ENCODE measurements at regions not wholly inside any gene's neighbourhood (a gene's known extent, or its start where the extent isn't known, plus 50 kb on each side); places are given as distances from the start of the nearest gene placed in this dataset.

DNA sequence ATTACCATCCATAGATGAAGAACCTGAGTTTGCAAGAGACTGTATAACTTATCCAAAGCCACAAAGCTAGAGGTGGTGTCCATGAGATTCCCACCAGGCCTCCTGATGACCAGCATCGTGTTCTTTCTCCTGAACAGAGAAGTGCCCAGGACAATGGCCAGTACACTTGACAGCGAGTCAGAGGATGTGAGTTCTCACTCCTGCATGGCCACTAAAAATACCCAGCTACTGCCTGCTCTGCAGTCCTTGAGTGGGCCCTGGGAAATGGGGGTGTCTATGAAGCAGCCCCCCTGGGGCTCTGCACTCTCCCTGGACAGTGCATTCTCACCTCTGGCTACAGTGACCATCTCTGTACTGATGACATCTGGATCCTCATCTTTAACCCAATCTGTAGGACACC lies 201.2 kb downstream of the RPLP1 start:
- Histone ChIP-seq H2AFZ (ENCODE audit: low read length) (no peak overlapping the region), H3K9me3 (ENCODE audit: low read length) (no peaks in the 10 kb centered on the region), H3K4me2 (ENCODE audit: low read depth, low read length, poor library complexity, severe bottlenecking) (no peak overlapping the region), H3K9ac (ENCODE audit: low read length) (no peak overlapping the region), H3K27ac (ENCODE audit: low read length) (no peak overlapping the region), H3K4me3 (ENCODE audit: low read length) (no peak overlapping the region), H3K36me3 (ENCODE audit: insufficient read depth, low read length) (no peaks in the 10 kb centered on the region), H3K79me2 (ENCODE audit: low read length) (no peaks in the 10 kb centered on the region), H3K9me2 (replicated peaks; ENCODE audit: insufficient read depth, low read length) (no peaks in the 10 kb centered on the region), H3K27me3 (ENCODE audit: low read length) (no peaks in the 10 kb centered on the region), H4K20me1 (ENCODE audit: insufficient read depth, low read depth, low read length) (no peaks in the 10 kb centered on the region), H3K4me1 (ENCODE audit: low read length) (no peaks in the 10 kb centered on the region)
- no peak for DNase-seq

DNA sequence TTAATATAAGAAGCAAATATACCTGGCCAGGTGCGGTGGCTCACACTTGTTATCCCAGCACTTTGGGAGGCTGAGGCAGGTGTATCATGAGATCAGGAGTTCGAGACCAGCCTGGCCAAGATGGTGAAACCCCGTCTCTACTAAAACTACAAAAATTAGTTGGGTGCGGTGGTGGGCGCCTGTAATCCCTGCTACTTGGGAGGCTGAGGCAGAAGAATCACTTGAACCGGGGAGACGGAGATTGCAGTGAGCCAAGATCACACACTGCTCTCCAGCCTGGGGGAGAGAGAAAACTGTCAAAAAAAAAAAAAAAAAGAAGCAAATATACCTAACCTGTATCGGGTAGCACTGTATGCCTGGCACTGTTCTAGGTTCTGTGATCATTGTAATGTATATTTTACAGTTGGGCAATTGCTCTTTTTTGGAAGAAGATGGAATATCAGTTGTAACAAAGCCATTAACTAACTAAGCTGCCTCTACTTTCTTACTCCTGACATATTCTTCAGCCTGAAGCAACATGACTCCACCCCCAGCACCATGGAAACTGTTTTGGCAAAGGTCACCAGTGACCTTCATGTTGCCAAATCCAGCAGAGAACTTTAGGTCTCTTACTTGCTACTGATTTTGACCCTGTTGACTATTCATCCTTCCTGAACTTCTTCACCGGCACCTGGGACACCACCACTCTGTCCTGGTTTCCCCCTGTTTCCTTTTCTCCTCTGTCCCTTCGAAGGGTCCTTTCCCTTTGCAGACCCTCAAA lies 203.8 kb downstream of the RPLP1 start:
- no peaks in the 10 kb centered on the region for H3K9me2 ChIP-seq (replicated peaks; ENCODE audit: insufficient read depth, low read length)
- H3K9me3 ChIP-seq (ENCODE audit: low read length): no peaks in the 10 kb centered on the region
- DNase-seq: no peak
- H4K20me1 ChIP-seq (ENCODE audit: insufficient read depth, low read depth, low read length): no peaks in the 10 kb centered on the region
- H3K27ac ChIP-seq (ENCODE audit: low read length): no peak overlapping the region
- H3K4me1 ChIP-seq (ENCODE audit: low read length): no peaks in the 10 kb centered on the region
- no peaks in the 10 kb centered on the region for H3K36me3 ChIP-seq (ENCODE audit: insufficient read depth, low read length)
- no peak overlapping the region for H2AFZ ChIP-seq (ENCODE audit: low read length)
- no peak overlapping the region for H3K9ac ChIP-seq (ENCODE audit: low read length)
- no peaks in the 10 kb centered on the region for H3K27me3 ChIP-seq (ENCODE audit: low read length)
- no peak overlapping the region for H3K4me3 ChIP-seq (ENCODE audit: low read length)
- no peaks in the 10 kb centered on the region for H3K79me2 ChIP-seq (ENCODE audit: low read length)
- no peak overlapping the region for H3K4me2 ChIP-seq (ENCODE audit: low read depth, low read length, poor library complexity, severe bottlenecking)

DNA sequence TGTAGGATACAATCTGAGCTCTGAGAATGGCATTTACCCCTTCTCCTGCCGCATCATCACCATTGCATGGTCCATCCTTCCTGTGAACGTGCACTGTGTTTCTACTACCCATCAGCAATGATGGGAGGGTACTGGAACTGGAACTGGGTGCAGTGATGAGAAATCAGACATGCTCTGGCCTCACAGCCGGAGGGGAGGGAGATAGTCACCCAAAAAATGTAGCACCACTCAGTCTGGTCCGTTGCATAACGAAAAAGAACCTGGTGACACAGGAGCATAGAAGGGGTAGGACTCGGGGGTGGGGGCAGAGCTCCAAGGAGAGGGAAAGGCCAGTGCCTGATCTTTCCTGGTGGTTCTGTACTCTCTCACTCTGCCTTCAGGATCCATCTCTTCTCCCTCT lies 205.0 kb downstream of the RPLP1 start:
- Histone ChIP-seq H3K4me3 (ENCODE audit: low read length) (no peak overlapping the region), H3K27me3 (ENCODE audit: low read length) (no peaks in the 10 kb centered on the region), H3K4me2 (ENCODE audit: low read depth, low read length, poor library complexity, severe bottlenecking) (no peak overlapping the region), H3K4me1 (ENCODE audit: low read length) (no peaks in the 10 kb centered on the region), H3K9ac (ENCODE audit: low read length) (no peak overlapping the region), H4K20me1 (ENCODE audit: insufficient read depth, low read depth, low read length) (no peaks in the 10 kb centered on the region), H2AFZ (ENCODE audit: low read length) (no peak overlapping the region), H3K36me3 (ENCODE audit: insufficient read depth, low read length) (no peaks in the 10 kb centered on the region), H3K27ac (ENCODE audit: low read length) (no peak overlapping the region), H3K9me3 (ENCODE audit: low read length) (no peaks in the 10 kb centered on the region), H3K79me2 (ENCODE audit: low read length) (no peaks in the 10 kb centered on the region), H3K9me2 (replicated peaks; ENCODE audit: insufficient read depth, low read length) (no peaks in the 10 kb centered on the region)
- no peak for DNase-seq

DNA sequence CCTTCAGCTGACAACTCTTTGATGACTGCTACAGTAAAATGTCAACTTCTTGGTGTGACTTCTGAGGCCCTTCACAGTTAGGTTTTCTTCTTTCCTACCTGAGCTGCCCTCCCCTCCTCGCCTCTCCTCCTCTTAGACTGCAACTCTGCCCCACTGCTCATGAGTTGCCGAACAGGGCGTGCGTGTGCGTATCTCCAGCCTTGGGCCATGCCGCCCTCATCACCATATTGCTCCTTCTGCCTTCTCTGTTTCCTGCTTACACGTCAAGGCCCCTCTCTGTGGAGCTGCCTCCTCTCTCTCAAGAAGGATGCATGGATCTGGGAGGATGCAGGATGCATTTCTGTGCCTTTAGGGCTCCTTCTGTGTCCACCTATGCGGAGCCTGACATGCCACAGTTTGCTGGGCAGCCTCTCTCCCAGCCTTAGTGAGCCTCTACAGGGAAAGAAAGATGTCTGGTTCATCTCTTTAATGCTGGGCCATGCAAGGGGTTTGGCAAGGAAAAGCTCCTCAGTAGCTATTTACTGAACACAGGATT lies 205.9 kb downstream of the RPLP1 start:
- no peaks in the 10 kb centered on the region for H3K79me2 ChIP-seq (ENCODE audit: low read length)
- no peaks in the 10 kb centered on the region for H4K20me1 ChIP-seq (ENCODE audit: insufficient read depth, low read depth, low read length)
- H3K4me1 ChIP-seq (ENCODE audit: low read length): no peaks in the 10 kb centered on the region
- H3K9me2 ChIP-seq (replicated peaks; ENCODE audit: insufficient read depth, low read length): no peaks in the 10 kb centered on the region
- no peak overlapping the region for H3K27ac ChIP-seq (ENCODE audit: low read length)
- H3K4me2 ChIP-seq (ENCODE audit: low read depth, low read length, poor library complexity, severe bottlenecking): no peak overlapping the region
- H3K9ac ChIP-seq (ENCODE audit: low read length): no peak overlapping the region
- no peaks in the 10 kb centered on the region for H3K27me3 ChIP-seq (ENCODE audit: low read length)
- no peaks in the 10 kb centered on the region for H3K9me3 ChIP-seq (ENCODE audit: low read length)
- no peak overlapping the region for H3K4me3 ChIP-seq (ENCODE audit: low read length)
- H2AFZ ChIP-seq (ENCODE audit: low read length): no peak overlapping the region
- no peaks in the 10 kb centered on the region for H3K36me3 ChIP-seq (ENCODE audit: insufficient read depth, low read length)
- DNase-seq: no peak

DNA sequence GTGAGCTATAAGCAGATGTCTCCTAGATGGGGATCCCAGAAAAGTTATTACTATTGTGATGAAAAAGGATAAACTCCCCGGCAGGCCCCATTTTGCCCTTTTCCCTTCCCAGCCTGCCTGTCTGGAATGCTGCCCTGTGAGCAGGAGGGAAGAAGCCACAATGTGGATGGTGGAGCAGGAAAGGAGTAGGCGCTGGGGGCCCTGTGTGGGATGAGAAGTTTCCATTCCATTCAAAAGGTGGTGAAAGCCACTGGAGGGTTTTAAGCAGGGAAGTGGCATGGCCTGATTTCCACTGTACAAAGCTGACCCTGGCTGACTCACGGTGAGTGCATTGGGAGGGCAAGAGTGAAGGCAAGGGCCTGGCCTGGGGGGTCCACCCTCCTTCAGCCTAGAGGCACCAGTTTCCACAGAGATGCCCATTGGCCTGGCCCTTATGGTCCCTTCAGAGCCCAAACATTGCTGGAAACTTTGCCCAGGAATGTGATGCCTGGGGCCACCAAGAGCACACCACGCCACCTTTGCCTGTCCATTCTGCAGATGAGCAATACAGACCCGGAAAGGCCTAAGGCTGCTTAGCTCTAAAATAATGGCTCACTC lies 206.9 kb downstream of the RPLP1 start:
- Histone ChIP-seq H3K9me3 (ENCODE audit: low read length) (no peaks in the 10 kb centered on the region), H3K4me2 (ENCODE audit: low read depth, low read length, poor library complexity, severe bottlenecking) (no peak overlapping the region)

DNA sequence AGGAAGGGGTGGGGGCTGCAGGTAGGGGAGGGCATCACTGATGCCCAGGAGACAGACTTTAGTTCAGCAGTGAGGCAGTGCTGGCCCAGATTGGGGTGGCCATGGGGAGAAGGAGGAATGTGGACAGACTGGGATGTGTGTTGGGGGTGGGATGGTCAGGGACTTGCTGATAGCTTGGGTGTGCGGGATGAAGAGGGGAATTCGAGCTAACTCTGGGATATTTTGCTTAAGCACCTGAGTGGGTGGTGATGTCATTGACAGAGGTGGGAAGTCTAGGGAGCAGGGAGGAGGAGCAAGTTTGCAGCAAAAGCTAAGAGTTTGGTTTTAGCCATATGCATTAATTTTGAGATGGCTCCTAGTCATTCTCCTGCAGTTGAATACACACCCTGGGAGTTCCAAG lies 207.5 kb downstream of the RPLP1 start:
- Histone ChIP-seq H3K4me3 (ENCODE audit: low read length) (no peak overlapping the region), H3K27ac (ENCODE audit: low read length) (no peak overlapping the region), H4K20me1 (ENCODE audit: insufficient read depth, low read depth, low read length) (no peaks in the 10 kb centered on the region), H3K27me3 (ENCODE audit: low read length) (no peaks in the 10 kb centered on the region), H3K4me2 (ENCODE audit: low read depth, low read length, poor library complexity, severe bottlenecking) (no peak overlapping the region), H3K4me1 (ENCODE audit: low read length) (no peaks in the 10 kb centered on the region), H3K9ac (ENCODE audit: low read length) (no peak overlapping the region), H3K36me3 (ENCODE audit: insufficient read depth, low read length) (no peaks in the 10 kb centered on the region), H2AFZ (ENCODE audit: low read length) (no peak overlapping the region), H3K9me3 (ENCODE audit: low read length) (no peaks in the 10 kb centered on the region), H3K79me2 (ENCODE audit: low read length) (no peaks in the 10 kb centered on the region), H3K9me2 (replicated peaks; ENCODE audit: insufficient read depth, low read length) (no peaks in the 10 kb centered on the region)
- DNase-seq: no peak

More for the DNA sequence above, 206.9 kb downstream of the RPLP1 start:
- Histone ChIP-seq H3K79me2 (ENCODE audit: low read length) (no peaks in the 10 kb centered on the region), H2AFZ (ENCODE audit: low read length) (no peak overlapping the region), H3K9me2 (replicated peaks; ENCODE audit: insufficient read depth, low read length) (no peaks in the 10 kb centered on the region), H3K9ac (ENCODE audit: low read length) (no peak overlapping the region), H4K20me1 (ENCODE audit: insufficient read depth, low read depth, low read length) (no peaks in the 10 kb centered on the region), H3K4me1 (ENCODE audit: low read length) (no peaks in the 10 kb centered on the region), H3K27ac (ENCODE audit: low read length) (no peak overlapping the region), H3K27me3 (ENCODE audit: low read length) (no peaks in the 10 kb centered on the region), H3K36me3 (ENCODE audit: insufficient read depth, low read length) (no peaks in the 10 kb centered on the region), H3K4me3 (ENCODE audit: low read length) (no peak overlapping the region)
- no peak for DNase-seq

DNA sequence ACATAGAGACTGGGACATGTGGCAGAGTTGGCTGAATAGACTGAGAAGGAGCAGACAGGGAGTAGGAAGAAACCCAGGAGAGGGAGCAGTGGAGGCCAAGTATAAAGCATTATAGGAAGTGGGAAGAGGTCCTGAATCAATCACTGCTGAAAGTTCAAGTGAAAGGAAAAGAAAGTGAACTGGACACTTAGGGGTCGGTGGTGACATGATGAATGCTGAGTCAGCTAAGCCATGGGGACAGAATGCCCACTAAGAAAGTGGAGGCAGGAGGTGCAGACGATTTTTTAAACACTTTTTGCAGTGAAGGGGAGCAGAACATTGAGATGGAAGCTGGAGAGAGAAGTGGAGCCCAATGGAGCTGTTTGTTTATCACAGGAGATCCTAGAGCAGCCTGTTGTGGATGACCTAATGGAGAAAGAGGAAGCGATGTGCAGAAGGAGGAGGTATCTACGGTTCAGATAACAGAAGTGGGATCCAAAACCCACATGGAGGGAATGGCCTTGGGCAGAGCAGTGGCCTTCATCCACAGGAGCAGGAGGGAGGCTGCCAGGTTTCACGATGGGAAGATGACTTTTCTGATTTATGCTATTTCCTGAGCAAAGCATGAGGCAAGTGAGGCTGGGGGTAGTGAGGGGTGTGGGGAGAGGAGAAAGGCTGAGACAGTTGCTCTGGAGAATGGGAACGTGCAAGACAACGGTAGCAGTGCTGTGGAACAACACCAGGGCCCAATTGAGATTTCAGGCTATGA lies 208.2 kb downstream of the RPLP1 start:
- Histone ChIP-seq H2AFZ (ENCODE audit: low read length) (no peak overlapping the region), H3K4me1 (ENCODE audit: low read length) (peaks cover 3% of the 10 kb centered on the region; the same call in 1 of the 2 replicates), H3K27ac (ENCODE audit: low read length) (no peak overlapping the region), H3K9me3 (ENCODE audit: low read length) (no peaks in the 10 kb centered on the region), H3K4me2 (ENCODE audit: low read depth, low read length, poor library complexity, severe bottlenecking) (no peak overlapping the region), H3K9ac (ENCODE audit: low read length) (no peak overlapping the region), H4K20me1 (ENCODE audit: insufficient read depth, low read depth, low read length) (no peaks in the 10 kb centered on the region), H3K36me3 (ENCODE audit: insufficient read depth, low read length) (no peaks in the 10 kb centered on the region), H3K27me3 (ENCODE audit: low read length) (no peaks in the 10 kb centered on the region), H3K79me2 (ENCODE audit: low read length) (no peaks in the 10 kb centered on the region), H3K4me3 (ENCODE audit: low read length) (no peak overlapping the region), H3K9me2 (replicated peaks; ENCODE audit: insufficient read depth, low read length) (no peaks in the 10 kb centered on the region)
- DNase-seq: no peak

DNA sequence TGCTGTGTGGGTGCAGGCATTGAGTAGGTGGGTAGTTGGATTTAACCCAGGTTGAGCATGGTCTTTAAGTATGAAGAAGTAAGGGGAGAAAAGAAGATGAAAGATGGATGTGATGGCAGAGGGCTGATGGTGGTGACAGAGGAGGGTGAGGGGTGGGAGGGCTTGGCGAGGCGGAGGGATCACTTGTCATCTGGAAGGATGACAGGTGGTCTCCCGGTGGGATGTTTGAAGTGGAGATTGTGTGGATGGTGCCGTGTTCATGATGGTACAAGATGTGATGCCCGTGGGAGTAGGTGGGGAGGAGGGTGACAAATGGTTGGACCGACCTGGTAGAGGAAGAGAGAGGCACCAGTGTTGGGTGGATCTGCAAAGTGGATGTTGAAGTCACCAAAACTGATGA lies 208.8 kb downstream of the RPLP1 start:
- H3K79me2 ChIP-seq (ENCODE audit: low read length): no peaks in the 10 kb centered on the region
- no peaks in the 10 kb centered on the region for H4K20me1 ChIP-seq (ENCODE audit: insufficient read depth, low read depth, low read length)
- H3K9ac ChIP-seq (ENCODE audit: low read length): no peak overlapping the region
- H3K4me3 ChIP-seq (ENCODE audit: low read length): no peak overlapping the region
- H3K9me2 ChIP-seq (replicated peaks; ENCODE audit: insufficient read depth, low read length): no peaks in the 10 kb centered on the region
- no peaks in the 10 kb centered on the region for H3K36me3 ChIP-seq (ENCODE audit: insufficient read depth, low read length)
- no peak overlapping the region for H3K27ac ChIP-seq (ENCODE audit: low read length)
- no peaks in the 10 kb centered on the region for H3K27me3 ChIP-seq (ENCODE audit: low read length)
- H3K4me2 ChIP-seq (ENCODE audit: low read depth, low read length, poor library complexity, severe bottlenecking): no peak overlapping the region
- peaks cover 9% of the 10 kb centered on the region for H3K4me1 ChIP-seq (ENCODE audit: low read length)
- H3K9me3 ChIP-seq (ENCODE audit: low read length): no peaks in the 10 kb centered on the region
- DNase-seq: no peak
- H2AFZ ChIP-seq (ENCODE audit: low read length): no peak overlapping the region

All from Karpas-422 (cell line).